NT2/D1 (cell line): ENCODE measurements at regions not wholly inside any gene's neighbourhood (a gene's known extent, or its start where the extent isn't known, plus 50 kb on each side); places are given as distances from the start of the nearest gene placed in this dataset.

Source experiments
- SUZ12 ChIP-seq: IDR thresholded peaks from 2 replicates; pipeline ENCODE4 v1.6.1; 2011; ENCODE audit not compliant: insufficient read length, insufficient read depth; ENCODE audit errors: extremely low read depth
- YY1 ChIP-seq: IDR thresholded peaks from 2 replicates; pipeline ENCODE4 v1.6.1; 2011; ENCODE audit not compliant: insufficient read length, insufficient read depth
- ZNF274 ChIP-seq: IDR thresholded peaks from 2 replicates; pipeline ENCODE4 v1.6.1; 2011; ENCODE audit warnings: mild to moderate bottlenecking, low read depth, low read length

DNA sequence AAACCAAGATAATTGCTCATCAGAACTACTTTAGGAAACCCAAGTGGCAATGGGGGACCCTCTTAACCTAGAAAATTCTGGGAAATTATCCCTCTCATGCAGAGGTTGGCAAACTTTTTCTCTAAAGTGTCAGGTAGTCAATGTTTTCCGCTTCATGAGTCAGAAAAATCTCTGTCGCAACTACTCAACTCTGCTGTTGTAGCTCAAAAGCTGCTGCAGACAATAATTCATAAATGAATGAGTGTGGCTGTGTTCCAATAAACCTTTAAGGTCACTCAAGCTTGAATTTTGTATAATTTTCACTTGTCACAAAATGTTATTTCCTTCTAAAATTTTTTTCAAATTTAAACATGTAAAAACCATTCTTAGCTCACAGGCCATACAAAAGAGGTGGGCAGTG, 193.4 kb upstream of the MID1 start:
- TF ChIP-seq ZNF274: no peak
- no peak for TF ChIP-seq YY1
- no peak for TF ChIP-seq SUZ12
